ENCODE measurements at regions not wholly inside any gene's neighbourhood (a gene's known extent, or its start where the extent isn't known, plus 50 kb on each side); places are given as distances from the start of the nearest gene placed in this dataset.
"Not testable (repeated sequence)": the region's sequence is repeated elsewhere in the genome, so short reads cannot be mapped to it uniquely, and the experiment has no call there.

DNA sequence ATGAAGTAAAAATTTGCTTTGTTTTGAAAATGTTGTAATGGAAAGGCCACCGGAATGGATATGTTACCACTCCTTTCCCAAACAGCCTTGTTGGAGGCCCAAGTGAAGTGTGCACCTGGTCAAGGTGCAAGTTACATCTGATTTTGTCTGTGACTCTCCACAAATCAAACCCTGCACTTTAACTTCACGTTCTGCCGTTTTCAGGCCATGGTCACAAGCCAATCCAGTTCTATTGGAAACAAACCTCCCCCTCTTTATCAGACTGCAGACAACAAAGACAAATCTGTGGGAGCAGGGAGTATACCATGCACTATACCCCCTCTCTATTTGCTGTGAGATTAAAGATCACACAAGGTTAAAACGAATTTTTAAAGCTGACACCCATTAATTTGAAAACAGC is 155.6 kb upstream of the RFC3 start:
- no peak for ATAC-seq
- DNase-seq, result no peak
- intact Hi-C loops (cut with DNase I, micrococcal nuclease), result no loop called here

DNA sequence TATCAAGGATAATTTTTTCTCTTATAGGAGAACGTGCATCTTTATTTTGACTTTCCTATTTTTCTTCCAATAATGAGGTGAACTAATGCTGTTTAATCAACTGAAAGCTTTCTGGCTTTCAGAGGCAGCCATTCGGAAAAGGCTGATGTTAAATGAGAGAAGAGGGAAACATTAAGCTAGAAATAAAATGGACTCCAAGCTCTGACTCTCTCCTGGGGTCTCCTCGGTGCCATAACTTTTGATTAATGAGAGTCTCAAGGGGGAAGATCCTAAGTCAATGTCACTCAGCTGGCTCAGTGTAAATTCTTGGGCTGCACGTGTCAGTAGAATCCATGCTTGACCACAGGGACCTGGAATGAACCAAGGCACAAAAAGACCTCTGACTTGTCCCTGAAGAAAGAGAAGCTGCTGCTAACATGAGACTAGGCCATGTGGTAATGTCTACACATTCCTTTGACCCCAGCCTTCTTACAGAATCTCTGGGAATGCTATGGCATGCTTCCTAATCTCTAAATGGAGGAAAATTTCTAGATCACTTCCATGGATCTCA is 152.2 kb upstream of the RFC3 start:
- intact Hi-C loops (cut with DNase I, micrococcal nuclease), result no loop called here
- no peak for ATAC-seq
- DNase-seq, result no peak

DNA sequence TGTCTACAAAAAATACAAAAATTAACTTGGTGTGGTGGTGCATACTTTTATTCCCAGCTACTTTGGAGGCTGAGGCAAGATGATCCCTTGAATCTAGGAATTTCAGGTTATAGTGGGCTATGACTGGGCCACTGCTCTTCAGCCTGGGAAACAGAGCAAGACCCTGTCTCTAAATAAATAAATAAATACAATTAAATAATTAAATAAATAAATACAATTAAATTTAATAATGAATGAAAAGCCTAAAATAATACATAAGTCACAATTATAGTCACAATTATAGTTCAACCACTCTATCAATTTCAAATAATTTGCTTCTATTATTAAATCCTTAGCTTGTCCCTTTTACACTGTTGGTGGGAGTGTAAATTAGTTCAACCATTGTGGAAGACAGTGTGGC is 146.4 kb upstream of the RFC3 start:
- DNase-seq (no peak), ATAC-seq (no peak)
- intact Hi-C loops (cut with DNase I, micrococcal nuclease), result no loop called here

DNA sequence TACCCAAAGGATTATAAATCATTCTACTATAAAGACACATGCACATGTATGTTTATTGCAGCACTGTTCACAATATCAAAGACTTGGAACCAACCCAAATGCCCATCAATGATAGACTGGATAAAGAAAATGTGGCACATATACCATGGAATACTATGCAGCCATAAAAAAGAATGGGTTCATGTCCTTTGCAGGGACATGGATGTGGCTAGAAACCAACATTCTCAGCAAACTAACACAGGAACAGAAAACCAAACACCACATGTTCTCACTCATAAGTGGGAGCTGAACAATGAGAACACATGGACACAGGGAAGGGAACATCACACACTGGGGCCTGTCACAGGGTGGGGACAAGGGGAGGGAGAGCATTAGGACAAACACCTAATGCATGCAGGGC is 145.9 kb upstream of the RFC3 start:
- ATAC-seq; intact Hi-C loops (cut with DNase I, micrococcal nuclease); DNase-seq: not testable (repeated sequence)

DNA sequence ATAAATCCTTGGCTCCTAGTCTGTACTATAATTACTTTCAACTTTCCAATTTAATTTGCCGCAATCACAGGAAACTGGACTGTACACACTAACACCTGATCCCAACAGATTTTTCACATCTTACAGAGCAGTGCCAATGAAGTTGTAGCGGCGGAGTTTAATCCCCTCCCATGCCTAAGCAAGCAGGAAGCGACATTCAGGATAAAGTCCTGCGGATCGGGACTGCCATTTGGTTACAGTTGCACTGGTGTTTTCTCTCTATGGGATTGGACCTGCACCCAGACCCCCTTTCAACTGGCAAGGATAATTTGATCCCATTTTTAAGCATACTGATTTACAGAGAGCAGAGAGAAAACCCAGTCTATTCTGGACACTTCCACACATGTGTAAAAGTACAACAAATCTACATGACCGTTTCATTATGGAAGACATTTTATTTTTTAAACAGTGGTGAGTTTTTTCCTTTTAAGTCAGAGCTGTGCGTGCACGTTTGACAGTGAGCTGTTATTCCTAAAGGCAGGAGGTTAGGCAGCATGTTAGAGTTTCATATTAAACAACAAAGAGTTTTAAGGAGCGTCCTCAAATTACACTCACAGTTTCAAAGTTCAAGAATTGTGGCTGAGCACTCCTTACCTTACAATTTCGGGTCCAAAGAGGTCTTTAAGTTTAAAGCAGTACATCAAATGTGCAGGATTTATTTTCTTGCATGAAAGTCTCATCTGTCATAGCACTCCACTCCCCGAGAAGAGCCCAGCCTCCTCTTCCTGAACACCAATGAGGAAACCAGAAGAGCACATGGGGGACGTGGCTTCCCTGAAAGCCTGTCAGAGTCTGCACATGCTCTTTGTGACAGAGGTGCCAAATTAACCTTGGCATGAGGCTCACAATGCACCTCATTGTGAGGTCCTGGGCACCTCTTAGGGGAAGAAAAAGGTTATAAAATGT is 141.6 kb upstream of the RFC3 start:
- DNase-seq, result peak; percentile 47 to 73
- intact Hi-C loops (cut with DNase I, micrococcal nuclease), result no loop called here
- ATAC-seq, result peak; percentile 87

DNA sequence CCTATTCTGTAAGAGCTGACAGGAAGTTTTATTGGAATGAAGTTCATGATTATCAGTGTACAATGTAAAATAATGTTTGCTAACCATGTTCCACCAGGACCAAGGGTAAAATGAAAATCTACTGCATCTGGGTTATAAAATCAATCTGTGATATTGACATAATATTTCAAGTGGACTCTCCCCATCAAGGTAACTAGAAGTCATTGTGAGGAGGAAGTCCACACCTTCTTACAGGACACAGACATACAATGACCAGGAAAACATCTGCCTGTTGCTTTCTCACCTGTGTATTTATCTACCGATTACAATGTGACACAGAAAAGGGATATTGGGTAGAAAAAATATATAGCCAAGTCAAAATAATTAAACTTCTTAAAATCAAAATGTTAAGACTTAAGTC is 140.7 kb upstream of the RFC3 start:
- DNase-seq (no peak), ATAC-seq (peak; percentile 78)
- intact Hi-C loops (cut with DNase I, micrococcal nuclease), result no loop called here

DNA sequence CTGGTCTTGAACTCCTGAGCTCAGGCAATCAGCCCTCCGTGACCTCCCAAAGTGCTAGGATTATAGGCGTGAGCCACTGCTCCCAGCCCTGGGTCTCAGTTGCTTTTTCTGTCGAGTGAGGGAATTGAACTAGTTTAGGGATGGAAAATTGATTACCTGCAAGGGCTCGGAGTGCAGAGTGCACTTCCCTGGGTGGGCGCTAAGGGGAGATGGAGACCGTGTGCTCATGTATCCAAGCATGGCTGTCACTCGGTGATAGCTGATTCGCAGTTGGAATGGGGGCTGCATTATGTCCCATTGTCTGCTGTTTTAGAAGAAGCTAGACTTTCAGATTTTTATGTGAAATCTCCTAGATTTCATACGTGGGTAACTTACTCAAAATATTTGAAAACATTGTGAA is 139.9 kb upstream of the RFC3 start:
- intact Hi-C loops (cut with DNase I, micrococcal nuclease), result no loop called here
- DNase-seq, result no peak
- ATAC-seq, result no peak

DNA sequence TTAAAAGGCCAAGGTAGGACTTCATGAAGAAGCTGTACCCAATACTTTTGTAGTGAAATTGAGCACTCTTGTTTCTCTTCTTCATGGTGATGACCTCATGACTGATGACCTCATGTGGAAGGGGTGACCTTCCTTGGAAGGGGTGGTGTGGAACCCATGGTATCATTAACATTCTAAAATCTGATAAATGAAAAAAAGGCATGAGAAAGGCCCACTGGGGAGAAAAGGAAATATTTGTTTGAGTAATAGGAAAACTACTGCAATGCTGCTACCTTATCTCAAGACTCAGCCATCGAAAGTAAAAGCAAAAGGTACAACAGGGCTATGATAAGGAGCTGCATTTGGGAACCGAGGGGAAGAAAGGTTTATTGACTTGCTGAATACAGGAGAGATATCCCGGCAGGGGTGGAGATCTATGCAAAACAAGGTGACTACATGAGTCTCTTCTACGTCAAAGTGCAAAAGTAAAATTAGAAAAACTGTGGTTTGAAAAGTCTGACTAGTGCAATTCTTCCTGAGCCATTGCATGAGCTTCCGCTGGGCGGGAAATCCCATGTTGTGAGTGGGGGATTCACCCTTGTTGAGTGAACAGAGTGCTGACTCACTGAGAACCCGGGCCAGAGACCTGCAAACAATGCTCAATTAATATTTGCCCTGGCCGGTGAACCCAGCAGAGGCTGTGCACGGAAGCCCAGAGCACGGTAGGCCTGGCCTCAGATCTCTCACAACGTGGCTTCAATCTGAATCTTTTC is 138.9 kb upstream of the RFC3 start:
- DNase-seq (peak; percentile 39 to 62), ATAC-seq (peak; percentile 55)
- intact Hi-C loops (cut with DNase I, micrococcal nuclease), result no loop called here

DNA sequence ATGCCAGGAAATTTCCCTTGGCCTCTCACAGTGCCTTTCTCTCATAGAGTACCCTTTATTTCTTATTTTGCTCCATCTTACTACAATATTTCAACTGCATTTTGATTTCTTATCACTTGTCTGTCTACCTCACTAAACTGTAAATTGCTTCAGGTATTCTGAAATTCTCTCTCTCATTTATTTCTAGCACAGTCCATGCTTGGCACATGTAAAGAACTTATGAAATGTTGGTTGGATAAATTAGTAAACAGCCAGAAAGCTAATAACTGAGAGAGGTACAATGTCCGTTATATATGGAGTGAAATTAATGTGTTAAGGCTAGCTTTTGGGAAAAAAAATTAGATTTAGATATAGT is 138.3 kb upstream of the RFC3 start:
- intact Hi-C loops (cut with DNase I, micrococcal nuclease), result no loop called here
- no peak for ATAC-seq
- no peak for DNase-seq

DNA sequence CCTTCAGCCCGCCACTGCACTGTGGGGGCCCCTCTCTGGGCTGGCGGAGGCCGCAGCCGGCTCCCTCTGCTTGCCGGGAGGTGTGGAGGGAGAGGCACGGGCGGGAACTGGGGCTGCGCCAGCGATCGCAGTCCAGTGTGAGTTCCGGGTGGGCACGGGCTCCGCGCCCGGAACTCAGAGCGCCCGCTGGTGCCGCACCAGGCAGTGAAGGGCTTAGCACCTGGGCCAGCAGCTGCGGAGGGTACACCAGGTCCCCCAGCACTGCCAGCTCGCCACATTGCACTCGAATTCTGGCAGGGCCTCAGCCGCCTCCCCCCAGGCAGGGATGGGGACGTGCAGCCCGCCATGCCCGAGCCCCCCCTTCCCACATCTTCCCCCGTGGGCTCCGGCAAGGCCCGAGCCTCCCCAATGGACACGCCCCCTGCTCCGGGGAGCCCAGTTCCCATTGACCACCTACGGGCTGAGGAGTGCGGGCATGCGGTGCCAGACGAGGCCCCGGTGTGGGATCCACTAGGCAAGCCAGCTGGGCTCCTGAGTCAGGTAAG is 135.9 kb upstream of the RFC3 start:
- no peak for ATAC-seq
- intact Hi-C loops (cut with DNase I, micrococcal nuclease), result no loop called here

DNA sequence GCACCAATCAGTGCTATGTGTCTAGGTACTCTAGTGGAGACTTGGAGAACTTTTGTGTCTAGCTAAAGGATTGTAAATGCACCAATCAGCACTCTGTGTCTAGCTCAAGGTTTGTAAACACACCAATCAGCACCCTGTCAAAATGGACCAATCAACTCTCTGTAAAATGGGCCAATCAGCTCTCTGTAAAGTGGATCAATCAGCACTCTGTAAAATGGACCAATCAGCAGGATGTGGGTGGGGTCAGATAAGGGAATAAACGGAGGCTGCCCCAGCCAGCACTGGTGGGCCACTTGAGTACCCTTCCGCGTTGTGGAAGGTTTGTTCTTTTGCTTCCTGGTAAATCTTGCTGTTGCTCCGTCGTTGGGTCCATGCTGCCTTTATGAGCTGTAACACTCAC is 135.3 kb upstream of the RFC3 start:
- intact Hi-C loops (cut with DNase I, micrococcal nuclease); ATAC-seq; DNase-seq: not testable (repeated sequence)

More for the DNA sequence above, 135.9 kb upstream of the RFC3 start:
- no peak for DNase-seq

DNA sequence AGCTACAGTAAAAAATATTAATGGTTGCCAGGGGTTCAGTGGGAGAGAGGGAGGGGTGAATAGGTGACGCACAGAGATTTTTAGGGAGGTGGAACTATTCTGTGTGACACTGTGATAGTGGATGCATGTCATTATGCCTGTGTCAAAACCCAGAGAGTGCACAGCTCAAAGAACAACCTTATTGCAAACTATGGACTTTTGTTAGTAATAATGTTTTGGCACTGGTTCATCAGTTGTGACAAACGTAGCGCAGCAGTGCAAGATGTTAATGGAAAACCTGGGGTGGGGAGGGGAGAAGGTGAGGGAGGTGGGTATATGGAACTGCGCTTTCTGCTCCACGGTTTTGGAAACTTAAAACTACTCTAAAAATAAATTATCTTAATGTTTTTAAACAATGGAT is 134.6 kb upstream of the RFC3 start:
- peak; percentile 69 for ATAC-seq
- intact Hi-C loops (cut with DNase I, micrococcal nuclease), result no loop called here
- DNase-seq, result no peak

DNA sequence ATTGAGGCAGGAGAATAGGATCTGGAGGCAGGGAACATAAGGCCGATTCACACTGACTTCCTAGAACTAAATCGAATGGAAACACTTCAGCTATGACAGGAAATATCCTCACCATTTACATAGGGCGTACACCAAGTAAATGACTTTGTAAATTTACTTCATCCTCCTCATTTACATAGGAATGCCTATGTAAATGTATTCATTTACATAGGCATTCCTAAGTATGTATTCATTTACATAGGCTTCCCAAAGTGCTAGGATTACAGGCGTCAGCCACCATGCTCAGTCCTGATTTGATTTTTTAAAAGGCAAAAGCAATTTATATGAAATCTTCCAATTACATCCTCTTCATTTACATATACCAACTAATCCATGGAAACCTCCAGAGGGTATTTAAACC is 133.1 kb upstream of the RFC3 start:
- DNase-seq, result no peak
- ATAC-seq, result no peak
- intact Hi-C loops (cut with DNase I, micrococcal nuclease), result no loop called here

DNA sequence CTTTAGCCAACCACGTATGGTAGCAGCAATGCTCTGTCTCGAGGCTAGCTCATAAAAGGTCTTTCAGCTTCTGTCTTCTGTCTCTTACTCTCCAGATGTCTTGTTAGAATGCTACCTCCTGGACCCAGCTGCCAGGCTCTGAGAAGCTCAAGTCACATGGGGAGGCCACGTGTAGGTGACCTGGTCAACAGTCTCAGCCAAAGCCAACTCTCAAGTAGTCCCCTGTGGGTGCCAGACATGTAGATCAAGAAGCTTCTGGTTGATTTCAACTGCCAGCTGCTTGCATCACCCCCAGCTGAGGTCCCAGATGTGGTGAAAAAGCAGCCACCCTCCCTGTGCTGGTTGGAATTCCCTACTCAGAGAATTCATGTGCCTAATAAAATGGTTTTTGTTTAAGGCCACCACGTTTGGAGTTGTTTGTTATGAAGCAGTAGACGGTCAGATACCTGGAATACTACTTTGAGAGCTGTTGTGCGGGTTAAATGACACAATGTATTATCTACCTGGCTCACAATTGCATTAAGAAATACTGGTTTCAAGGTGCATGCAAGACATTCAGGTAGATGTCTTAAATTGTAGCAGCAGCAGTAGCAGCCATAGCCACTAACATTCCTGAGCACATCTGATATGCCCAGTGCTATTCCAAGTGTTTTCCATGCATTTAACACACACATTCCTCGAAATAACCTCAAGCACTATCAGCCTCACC is 131.0 kb upstream of the RFC3 start:
- intact Hi-C loops (cut with DNase I, micrococcal nuclease), result no loop called here
- no peak for ATAC-seq
- DNase-seq, result no peak

DNA sequence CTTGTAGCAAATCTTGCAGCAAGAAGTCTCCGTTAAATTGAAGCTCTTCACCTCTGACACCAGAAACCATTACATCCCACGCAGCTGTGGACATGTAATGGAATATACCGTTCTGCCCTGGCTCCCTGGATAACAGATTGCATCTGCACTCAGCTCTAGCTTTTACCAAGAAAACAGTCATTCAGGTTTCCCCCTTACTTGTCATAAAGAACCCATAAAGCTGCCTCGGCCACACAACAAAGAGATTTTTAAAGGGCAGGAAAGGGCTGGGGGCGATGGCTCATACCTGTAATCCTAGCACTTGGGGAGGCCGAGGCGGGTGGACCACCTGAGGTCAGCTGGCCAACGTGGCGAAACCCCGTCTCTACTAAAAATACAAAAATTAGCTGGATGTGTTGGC is 127.6 kb upstream of the RFC3 start:
- intact Hi-C loops (cut with DNase I, micrococcal nuclease), result no loop called here
- ATAC-seq (no peak), DNase-seq (no peak)

DNA sequence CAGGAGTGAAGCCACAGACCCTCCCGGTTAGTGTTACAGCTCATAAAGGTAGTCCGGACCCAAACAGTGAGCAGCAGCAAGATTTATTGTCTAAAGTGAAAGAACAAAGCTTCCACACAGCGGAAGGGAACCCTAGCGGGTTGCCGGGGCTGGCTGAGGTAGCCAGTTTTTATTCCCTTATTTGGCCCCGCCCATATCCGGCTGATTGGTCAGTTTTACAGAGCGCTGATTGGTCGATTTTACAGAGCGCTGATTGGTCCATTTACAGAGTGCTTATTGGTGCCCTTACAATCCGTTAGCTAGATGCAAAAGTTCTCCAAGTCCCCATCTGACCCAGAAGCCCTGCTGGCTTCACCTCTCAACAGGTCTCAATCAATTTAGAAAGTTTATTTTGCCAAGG is 126.0 kb upstream of the RFC3 start:
- intact Hi-C loops (cut with DNase I, micrococcal nuclease), result no loop called here
- no peak for DNase-seq
- ATAC-seq, result no peak

DNA sequence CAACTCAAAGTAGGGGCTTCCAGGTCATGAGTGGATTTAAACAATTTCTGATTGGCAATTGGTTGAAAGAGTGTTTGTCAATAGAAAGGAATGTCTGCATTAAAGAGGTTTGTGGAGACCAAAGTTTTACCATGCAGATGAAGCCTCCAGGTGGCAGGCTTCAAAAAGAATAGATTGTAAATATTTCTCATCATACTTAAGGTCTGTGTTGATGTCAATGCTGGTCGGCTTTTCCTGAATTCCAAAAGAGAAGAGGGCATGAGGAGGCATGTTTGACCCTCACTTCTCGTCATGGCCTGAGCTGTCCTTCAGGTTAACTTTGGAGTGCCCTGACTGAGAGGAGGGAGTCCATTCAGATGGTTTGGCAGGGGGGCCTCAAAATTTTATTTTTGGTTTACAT is 125.4 kb upstream of the RFC3 start:
- no peak for ATAC-seq
- intact Hi-C loops (cut with DNase I, micrococcal nuclease), result no loop called here
- DNase-seq, result no peak

DNA sequence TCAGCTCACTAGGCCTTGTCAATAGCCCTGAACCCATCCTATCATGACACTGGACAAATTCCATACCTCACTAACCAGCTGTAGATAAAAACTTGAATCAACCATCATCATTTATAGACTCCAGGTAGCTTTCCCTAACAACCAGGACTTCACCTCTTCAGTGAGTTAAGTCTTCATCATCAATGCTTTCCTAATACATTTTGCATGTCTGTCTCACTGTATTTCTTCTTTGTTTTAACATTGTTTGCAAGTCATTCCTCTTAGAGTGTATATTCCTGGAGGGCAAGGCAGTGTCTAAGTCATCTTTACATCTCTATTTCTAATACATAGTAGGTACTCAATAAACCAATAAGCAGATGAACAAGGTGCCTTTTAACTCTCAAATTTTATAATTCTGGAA is 123.4 kb upstream of the RFC3 start:
- intact Hi-C loops (cut with DNase I, micrococcal nuclease), result no loop called here
- ATAC-seq (no peak), DNase-seq (no peak)

DNA sequence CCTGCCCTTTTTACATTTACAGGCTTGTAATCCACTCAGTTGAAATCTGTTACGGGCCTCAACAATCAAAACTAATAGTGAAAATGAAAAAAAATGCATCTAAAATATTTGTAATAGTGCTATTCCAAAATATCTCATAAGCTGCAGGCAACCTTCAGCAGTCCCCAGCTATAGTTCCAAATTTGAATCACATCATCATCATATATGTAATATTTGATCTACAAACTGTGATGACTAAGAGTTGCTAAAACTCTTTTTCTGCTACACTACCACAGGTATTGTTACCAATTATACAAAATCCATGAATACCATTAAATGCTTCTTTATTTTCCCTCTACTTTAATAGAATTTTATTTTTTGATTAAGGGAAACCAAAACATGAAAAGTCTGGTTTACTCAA is 121.4 kb upstream of the RFC3 start:
- DNase-seq (no peak), ATAC-seq (no peak)
- intact Hi-C loops (cut with DNase I, micrococcal nuclease), result no loop called here

All from left colon (tissue), 2 donors.